EL (cell line): ENCODE measurements at regions not wholly inside any gene's neighbourhood (a gene's known extent, or its start where the extent isn't known, plus 50 kb on each side); places are given as distances from the start of the nearest gene placed in this dataset.

Experiments used
- DNase-seq: peaks from one replicate; pipeline ENCODE4 v3.0.0-alpha.2; 2016

GRCh38 chr1:73953586-73953985 is 244.4 kb downstream of the LRRIQ3 start:
- no peak for DNase-seq

- no peak for DNase-seq
Observed at GRCh38 chr1:73953186-73953585, 244.8 kb downstream of the LRRIQ3 start.

GRCh38 chr1:73948055-73948454 is 249.9 kb downstream of the LRRIQ3 start:
- DNase-seq, result no peak

- DNase-seq, result no peak
Observed at GRCh38 chr1:73947009-73947408, 251.0 kb downstream of the LRRIQ3 start.

GRCh38 chr1:73943270-73943669 is 254.7 kb downstream of the LRRIQ3 start:
- DNase-seq, result no peak

GRCh38 chr1:73930293-73930692 is 267.7 kb downstream of the LRRIQ3 start:
- no peak for DNase-seq

GRCh38 chr1:73914951-73915350 is 283.0 kb downstream of the LRRIQ3 start:
- no peak for DNase-seq

- no peak for DNase-seq
Observed at GRCh38 chr1:73913025-73913424, 285.0 kb downstream of the LRRIQ3 start.

GRCh38 chr1:73911849-73912248 is 286.1 kb downstream of the LRRIQ3 start:
- DNase-seq, result no peak

- DNase-seq, result no peak
Observed at GRCh38 chr1:73910466-73910865, 287.5 kb downstream of the LRRIQ3 start.

GRCh38 chr1:73910062-73910461 is 287.9 kb downstream of the LRRIQ3 start:
- no peak for DNase-seq

- DNase-seq, result no peak
Observed at GRCh38 chr1:73909043-73909562, 288.9 kb downstream of the LRRIQ3 start.

GRCh38 chr1:73907051-73907450 is 290.9 kb downstream of the LRRIQ3 start:
- no peak for DNase-seq

- DNase-seq, result no peak
Observed at GRCh38 chr1:73903092-73903491, 294.9 kb downstream of the LRRIQ3 start.

- no peak for DNase-seq
Observed at GRCh38 chr1:73901738-73902137, 296.2 kb downstream of the LRRIQ3 start.

GRCh38 chr1:73899311-73899710 is 298.7 kb downstream of the LRRIQ3 start:
- DNase-seq, result no peak

GRCh38 chr1:73898540-73898939 is 299.4 kb downstream of the LRRIQ3 start:
- no peak for DNase-seq

GRCh38 chr1:73887412-73887811 is 310.6 kb downstream of the LRRIQ3 start:
- DNase-seq, result no peak

- DNase-seq, result no peak
Observed at GRCh38 chr1:73886716-73887115, 311.3 kb downstream of the LRRIQ3 start.

GRCh38 chr1:73874806-73875205 is 323.2 kb downstream of the LRRIQ3 start:
- no peak for DNase-seq

GRCh38 chr1:73868810-73869336 is 329.1 kb downstream of the LRRIQ3 start:
- DNase-seq, result no peak

- DNase-seq, result no peak
Observed at GRCh38 chr1:73862355-73862754, 335.6 kb downstream of the LRRIQ3 start.

- DNase-seq, result no peak
Observed at GRCh38 chr1:73860421-73860950, 337.5 kb downstream of the LRRIQ3 start.

- no peak for DNase-seq
Observed at GRCh38 chr1:73859227-73859626, 338.7 kb downstream of the LRRIQ3 start.

GRCh38 chr1:73854527-73854926 is 343.4 kb downstream of the LRRIQ3 start:
- DNase-seq, result no peak
